Suppressor macrophage treated with lipopolysaccharide for 1 hour (primary cell): ENCODE measurements at regions not wholly inside any gene's neighbourhood (a gene's known extent, or its start where the extent isn't known, plus 50 kb on each side); places are given as distances from the start of the nearest gene placed in this dataset.
"Not testable (repeated sequence)": the region's sequence is repeated elsewhere in the genome, so short reads cannot be mapped to it uniquely, and the experiment has no call there.

Source experiments
- DNase-seq, 3 donors: peaks; one replicate each; pipeline ENCODE4 v3.0.0-alpha.2; 2020 to 2022

DNA sequence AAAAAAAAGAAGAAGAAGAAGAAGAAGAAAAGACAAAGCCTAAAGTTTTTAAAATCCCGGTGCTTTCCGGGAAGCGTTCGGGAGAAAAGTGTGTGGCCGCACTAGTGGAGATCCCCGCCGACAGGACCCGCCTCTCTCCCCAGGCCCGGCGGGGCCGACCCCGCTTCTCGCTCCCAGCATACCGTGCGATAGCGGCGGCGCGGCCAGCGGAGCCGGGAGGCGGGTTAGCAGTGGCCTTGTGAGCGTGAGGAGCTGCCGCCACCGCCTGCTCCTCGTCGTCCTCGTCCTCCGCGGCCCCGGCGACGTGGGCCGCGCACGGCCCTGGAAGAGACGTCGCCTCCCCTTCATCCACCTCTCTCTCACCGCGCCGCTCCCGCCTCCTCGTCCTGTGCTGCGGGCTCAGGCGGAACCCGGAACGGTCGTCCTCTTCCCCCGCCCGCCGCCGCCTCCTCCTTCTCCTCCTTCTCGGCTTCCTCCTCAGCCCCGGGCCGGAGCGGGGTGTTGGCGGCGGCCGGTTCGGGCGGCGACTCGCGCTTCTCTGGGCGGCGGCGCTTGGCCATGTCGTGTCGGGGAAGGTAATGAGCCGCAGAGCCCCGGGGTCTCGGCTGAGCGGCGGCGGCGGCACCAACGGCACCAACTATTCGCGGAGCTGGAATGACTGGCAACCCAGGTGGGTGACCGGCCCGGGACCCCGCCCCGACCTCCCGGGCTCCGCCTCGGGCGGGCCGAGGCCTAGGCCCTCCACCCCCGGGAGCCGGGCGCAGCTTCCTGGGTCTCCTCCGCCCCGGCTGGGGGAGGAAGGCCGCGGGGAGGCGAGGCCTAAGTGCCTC, 62.6 kb upstream of the CDR2 start:
- peak; percentile 92 to 96 (median 96) for DNase-seq

DNA sequence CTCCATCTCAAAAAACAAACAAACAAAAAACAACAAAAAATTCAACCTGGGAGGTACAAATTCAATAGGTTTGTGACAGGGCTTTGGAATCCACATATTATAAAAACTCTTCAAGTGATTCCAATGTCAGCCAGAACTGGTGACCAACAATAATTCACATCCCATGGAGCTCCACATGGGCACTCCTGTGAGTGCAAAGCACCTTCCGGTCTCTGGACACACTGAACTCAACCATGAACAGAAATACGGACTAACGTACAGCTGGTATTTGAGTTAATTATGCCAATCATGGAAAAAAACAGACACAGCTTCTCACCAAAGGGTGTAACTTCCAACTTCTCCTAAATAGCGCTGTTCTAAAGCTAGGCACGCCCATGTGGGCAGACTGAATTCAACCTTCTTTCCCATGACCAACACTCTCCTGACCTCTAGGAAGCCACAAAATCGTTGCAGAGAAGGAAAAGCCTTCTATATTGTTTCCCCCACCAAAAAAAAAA, 62.0 kb upstream of the CDR2 start:
- DNase-seq: not testable (repeated sequence)

DNA sequence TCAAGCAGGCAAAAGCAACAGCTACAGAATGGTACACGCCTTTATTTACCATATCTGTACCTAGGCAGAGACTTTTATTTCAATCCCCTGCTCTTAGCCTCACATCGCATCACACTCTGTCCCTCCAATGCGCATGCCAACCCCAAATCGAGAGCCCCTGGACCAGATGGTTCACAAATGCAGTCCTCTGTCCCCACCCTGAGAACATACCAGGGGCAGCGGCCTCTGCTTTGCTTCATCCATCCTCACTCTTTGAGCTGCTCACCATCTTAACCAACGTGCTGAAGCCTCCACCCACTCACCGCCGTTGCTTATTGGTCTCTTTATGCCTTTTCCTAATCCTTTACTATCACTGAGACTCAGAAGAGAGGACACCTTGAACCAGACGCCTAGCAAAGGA, 56.9 kb upstream of the CDR2 start:
- not testable (repeated sequence) for DNase-seq

DNA sequence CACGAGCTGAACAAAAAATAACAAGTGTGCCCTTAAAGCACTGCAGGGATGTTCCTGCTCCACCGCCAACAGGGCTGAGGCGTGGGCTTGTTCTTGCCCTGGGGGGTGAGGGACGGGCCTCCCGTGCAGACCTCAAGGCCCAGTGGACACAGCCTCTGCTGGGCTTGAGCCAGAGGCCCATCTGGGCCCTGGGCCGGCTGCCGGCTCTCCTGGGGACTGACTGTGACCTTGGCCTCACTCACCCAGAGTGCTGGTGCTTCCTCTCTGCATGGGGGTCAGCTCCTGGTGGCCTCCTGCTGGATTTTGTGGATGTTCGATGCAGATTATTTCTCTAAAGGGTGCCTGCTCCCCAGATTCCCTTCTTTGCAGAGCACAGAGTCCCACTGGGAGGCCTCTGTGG, 54.2 kb upstream of the CDR2 start:
- no peak for DNase-seq

DNA sequence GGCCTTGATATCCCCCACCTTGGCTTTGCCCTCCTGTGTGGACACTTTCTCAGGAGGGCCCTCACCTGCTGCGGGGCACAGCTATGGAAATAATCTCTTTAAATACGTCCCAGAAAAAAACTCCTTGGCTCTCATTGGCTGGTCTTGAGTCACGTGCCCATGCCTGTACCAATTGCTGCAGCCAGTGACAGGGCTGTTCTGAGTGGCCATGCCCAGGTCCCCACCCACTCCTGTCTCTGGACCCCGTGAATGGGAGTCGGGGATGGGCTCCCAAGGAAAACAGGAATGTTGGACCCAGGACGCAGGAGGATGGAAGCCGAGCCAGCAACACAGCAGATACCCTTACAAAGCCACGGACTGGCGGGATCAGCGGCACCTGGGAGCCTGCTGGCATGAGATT, 53.1 kb upstream of the CDR2 start:
- no peak for DNase-seq

DNA sequence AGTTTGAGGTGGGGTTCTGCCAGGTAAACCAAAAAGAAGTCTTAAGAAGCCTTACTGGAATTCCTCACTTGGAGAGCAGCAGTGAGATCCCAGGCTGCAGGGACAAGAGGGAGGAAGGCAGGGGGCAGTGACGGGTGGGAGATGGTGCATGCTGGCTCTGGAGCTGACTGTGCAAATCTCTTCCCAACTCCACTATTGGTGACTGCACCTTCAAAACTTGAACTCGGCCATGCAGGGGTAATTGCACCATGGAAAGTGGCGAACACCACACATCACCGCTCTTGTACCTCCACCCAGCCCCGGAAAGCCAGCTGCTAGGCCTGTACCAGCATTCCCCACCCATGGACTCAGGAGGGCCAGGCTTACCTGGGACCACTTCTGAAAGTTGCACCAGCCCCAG, 51.4 kb upstream of the CDR2 start:
- DNase-seq: no peak

DNA sequence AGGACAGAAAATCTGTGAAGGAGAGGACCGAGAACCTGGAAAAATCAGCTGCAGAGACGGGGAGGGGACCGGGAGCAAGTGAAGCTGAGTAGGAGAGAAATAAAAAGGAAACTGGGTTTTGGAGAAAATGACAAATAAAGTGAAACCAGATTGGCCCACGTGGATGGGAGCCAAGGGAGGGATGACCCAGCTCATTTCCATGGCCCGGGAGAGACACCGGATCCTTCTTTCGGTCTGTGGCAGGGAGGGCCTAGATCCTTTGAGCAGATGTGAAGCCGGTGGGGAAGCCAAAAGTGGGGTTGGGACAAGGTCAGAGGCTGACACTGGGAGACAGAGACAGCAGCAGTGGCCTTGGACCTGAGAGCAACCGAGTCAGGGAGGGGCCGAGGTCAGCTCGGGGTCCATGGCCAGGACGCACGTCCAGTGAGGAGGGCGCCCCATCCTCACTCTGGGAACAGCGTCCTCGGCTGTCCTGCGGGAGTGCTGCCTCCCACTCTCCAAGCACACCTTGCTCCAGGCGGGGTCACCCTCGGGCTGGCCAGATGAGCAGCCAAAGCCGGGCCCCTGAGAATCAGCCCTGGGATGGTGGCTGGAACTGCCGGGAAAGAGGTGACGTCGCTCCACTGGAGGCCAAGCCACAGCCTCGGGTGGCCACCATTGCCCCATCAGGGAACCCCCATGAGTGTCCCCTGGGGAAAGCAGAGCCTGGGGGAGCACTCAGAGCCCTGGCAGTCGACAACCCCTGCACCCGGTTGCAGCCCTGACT, 50.8 kb upstream of the CDR2 start:
- peak in 1 of 3 donors; percentile 12 for DNase-seq

DNA sequence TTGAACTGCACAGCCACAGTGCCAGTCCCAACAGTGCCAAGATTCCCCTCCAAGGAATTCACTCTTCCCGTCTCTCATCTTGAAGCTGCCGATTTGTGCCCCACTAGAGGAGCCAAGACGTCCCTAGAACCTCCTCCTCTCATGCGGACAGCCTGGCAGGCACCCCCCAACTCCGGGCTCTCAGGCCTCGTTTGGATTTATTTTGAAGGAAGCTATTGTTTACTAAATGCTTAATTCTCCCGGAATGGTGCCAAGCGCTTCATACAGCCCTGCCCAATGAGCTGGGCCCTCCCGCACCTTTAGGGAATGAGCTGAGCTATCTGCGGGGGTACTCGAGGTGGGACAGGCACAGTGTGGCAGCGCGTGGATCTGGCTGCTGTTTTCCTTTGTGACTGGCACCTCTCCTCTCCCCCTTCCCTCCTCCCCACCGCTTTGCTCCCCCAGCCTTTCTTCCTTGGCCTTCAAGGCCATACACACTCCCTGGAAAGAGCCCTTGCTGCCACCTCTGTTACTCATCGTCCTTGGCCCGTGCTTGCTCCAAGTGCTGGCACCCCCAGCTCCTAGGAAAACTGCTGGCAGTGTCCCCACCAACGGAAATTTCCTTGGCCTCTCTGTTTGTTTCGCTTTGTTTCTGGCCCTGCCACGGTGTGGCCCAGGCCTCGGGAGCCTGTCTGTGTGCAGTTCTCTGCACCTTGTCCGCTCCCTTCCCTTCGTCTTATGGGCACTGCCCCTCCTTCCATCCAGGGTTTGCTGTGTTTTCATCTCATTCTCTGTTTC, 49.9 kb upstream of the CDR2 start:
- no peak for DNase-seq
